SKM-1 (cell line): ENCODE measurements at regions not wholly inside any gene's neighbourhood (a gene's known extent, or its start where the extent isn't known, plus 50 kb on each side); places are given as distances from the start of the nearest gene placed in this dataset.

Experiments used
- DNase-seq: peaks from one replicate; lab custom pipeline; 2025; ENCODE audit not compliant: unreplicated experiment; lab: John Stamatoyannopoulos, UW

DNA sequence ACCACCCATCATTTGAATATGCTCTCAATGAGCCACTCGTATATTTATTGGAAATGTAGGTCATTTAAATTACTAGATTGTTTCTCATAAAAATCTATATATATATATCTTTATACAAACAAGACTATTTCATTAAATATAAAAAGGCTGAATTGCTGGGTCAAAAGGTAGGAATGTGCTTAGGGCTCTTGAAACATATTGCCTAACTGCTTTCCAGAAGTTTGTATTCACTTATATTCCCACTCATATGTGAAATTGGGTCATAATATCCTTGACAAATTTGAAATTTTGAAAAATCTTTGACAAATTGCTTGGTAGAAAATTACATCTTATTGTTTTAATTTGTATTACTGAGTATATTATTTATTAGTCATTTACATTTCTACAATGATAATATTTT is 999.8 kb upstream of the CDH2 start:
- DNase-seq, result no peak

DNA sequence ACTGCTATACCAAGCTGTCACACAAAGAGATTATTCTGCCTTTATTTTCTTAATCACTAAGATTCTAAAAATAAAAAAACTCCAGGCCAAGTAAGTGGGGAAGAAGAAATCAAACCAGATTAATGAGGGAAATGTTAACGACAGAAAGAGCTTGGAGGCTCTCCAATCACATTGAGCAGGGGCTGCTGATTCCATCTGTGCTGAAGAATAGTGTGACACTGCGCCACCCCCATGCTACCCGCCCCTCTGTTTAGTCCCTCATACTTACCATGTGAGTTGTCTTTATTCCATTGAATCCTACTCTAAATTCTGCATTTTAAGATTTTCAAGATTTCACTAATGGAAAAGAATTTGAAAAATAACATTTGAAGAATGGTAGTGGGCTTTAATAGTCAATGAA is 998.0 kb upstream of the CDH2 start:
- no peak for DNase-seq

DNA sequence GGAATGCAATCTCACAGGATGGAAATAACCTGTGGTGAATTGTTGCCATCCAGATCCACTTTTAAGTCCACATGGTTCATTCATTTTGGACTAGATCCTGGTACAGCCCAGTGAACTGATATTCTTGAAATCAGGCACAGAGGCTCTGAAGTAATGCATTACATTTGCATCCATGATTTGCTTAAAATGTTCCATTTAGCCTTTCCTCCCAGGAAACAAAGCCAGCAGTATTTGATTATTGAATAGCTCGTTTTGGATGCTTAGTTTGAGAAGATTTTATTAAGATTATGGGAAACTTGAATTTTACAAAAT is 995.8 kb upstream of the CDH2 start:
- DNase-seq, result no peak

DNA sequence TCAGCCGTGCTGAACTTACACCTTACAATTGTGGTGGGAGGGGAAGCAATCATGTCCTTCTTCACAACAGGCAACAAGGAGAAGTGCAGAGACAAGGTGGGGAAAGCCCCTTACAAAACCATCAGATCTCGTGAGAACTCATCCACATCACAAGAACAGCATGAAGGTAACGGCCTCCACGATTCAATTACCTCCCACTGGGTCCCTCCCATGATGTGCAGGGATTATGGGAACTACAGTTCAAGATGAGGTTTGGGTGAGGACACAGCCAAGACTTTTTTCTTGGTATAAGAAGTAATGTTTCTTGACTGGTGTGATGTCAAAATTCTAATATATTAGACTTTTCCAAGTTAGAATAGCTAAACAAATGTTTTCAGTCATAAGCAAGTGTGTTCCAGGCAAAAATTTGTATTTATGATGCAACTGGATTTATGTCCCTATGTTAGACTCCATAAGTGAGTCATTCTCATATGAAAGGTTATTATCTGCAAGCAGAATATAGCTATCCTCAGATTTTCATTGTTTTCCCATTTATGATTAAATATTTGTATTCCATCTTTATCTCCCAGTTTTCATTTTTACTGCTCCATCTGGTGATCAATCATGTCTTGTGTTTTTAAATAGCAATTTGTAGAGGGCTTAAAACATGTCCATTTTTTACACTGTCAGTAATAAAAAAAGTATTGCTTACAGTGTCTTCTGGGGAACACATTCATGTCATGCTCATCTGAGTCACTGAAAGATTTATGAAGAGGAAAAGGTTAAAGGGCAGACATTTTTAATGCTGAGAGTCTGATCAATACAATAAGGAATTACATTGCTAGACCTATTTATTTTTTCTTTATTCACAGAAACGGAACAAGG is 995.2 kb upstream of the CDH2 start:
- no peak for DNase-seq

DNA sequence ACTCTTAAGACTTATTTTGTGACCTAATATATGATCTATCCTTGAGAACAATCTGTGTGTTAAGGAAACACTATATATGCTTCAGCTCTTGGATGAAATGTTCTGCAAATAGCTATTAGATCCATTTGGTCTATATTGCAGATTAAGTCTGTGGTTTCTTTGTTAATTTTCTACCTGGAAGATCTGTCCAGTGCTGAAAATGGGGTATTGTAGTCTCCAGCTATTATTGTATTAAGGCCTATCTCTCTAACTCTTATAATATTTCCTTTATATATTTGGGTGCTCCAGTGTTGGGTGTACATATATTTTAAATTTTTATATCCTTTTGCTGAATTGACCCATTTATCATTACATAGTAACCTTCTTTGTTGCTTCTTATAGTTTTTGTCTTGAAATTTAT is 992.7 kb upstream of the CDH2 start:
- no peak for DNase-seq

DNA sequence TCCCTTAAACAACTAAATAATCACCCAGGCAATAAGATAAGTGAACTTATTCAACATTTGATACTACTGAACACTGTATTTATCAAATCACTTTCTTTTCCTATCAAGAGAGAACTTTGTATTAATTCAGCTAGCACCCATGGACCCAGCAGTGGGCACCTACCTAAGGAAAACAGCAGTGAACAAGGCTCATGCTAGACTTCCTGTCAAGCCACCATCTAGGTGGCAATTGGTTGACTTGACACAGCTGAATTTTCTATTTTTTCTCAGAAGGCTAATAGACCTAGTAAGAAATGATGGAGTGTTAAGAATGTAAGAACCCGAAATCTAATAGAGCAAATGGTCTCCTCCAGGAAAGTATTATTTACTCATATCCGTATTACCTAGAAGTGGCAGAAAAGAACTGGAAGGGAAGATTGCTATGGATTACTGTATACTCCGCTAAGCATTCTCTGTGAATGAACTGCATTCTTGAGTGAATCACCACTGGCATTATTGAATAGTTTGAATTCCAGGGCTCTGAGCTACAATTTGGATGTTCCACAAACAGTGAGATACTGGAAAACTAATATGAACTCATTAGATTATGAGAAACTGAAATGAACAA is 988.2 kb upstream of the CDH2 start:
- DNase-seq, result no peak

DNA sequence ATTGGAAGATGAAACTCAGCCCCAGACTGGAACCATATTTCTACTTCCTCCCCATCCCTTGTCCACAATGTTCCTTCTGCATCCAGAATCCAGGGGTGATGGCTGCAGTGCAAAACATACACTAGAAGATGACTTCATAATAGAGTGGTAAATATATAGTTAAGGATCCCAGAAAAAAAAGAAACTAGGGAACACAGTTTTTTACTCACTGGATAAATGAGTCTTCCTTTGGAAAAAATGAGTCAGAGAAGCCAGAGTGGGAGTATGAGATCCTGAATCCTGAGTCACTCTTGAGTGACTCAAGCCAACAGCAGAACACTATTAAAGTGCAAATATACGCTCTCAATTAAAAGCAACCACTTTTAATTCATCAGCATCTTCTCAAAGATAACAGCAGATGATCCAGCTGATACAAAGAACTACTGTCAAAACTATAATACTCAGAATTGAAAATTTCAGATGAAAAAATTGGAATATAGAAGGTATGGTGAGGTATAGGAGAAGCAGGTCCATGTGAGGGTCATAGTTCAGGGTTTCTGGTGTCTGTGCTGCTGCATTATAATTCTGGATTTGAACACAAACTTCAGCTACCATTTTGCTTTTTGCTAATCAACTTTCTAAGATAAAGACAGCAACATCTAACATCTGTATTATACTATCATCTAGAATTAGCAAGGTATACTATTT is 987.2 kb upstream of the CDH2 start:
- DNase-seq, result no peak

DNA sequence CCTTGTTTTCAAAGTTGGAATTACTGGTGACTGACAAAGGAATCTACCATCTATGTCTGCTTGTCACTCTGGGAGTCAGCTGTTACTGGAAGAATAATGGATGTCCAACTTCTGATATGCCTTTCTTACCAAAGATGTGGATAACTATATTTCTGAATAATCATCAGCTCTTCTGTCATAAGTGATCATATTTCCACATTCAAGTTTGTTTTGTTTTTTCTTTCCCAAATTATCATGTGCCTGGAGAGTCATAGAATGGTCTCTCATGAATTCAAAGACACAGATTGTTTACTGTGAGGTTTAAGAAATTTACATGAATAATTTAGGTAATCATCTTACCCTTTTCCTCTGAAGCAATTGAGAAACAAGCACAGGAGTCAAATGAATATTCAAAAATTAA is 986.7 kb upstream of the CDH2 start:
- DNase-seq, result no peak

DNA sequence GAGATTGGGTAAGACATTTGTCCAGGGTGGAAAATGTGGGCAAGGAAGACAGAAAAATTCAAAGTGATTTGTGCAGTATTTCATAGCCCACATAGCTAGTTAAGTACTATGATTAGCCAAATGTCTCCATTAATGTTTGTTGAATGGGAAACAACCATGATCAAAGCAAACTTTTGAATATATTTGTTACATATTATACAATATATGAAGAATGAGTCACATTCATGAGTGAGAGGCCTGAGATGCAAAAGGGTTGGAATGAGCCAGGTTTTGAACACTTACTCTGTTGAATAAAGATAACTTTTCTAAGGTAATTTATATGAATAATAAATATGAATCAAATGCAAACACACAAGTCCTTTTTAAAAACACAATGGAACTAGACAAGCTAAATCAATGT is 984.5 kb upstream of the CDH2 start:
- no peak for DNase-seq

DNA sequence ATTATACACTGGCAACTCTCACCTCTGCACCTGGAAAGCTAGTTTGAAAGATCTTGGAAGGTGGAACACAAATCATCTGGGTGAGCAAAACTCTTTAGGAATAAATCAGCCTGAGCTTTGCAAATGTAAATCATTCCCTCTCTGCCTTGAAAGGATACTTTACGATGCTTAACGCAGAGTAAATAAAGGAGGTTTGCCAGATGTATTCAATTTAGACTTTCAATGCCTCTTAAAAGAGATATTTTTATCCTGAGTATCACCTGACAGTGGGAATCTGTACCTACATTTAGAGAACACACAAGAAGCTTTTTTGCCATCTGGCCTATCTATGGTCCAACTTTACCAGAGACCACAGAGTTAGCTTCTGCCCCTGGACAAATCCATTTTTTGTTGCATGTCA is 983.2 kb upstream of the CDH2 start:
- no peak for DNase-seq

DNA sequence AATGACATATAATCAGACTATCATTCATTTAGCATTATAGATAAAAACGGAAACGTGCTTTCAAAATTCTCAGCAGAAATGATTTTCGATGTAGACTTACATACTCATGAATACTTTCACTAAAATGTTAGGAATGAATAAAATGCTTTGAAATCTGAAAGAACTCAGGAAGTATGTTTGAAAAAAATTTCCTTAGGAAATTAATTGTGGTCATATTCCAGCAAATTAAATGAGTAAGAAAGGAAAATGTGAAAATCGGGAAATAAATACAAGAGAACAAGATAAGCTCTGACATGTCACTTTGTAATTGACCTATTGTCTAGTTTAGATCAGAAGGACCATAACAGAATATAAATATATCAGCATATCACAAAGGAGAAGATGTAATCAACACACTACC is 981.0 kb upstream of the CDH2 start:
- DNase-seq, result no peak

DNA sequence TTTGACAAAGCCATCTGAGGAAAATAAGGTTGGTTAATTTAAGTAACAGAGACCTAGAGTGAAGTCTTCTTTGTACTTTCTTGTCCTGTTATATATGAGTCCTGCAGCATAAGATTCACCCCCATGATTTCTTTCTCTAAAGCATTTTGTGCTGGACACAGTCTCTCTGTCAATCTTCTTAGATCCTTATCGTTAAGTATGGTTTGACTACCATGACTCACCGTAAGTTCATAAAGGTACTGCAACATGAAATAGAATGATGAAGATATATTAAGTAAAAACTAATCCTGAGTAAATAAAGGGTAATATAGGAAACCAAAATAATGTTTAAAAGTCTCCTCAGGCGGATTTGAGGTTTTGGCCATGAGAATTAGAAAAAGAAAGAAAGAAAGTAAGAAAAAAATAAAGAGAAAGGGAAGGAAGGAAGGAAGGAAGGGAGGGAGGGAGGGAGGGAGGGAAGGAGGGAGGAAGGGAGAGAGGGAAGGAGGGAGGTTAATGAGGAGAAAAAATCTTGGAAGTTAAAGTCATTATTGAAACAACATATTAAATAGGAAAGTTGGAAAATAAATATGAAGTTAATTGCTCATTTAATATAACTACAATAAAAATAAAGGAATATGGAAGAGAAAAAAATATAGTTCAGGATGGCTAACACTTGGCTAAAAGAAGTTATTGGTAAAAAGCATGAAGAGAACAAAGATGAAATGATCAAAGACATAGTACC is 980.3 kb upstream of the CDH2 start:
- DNase-seq, result no peak

DNA sequence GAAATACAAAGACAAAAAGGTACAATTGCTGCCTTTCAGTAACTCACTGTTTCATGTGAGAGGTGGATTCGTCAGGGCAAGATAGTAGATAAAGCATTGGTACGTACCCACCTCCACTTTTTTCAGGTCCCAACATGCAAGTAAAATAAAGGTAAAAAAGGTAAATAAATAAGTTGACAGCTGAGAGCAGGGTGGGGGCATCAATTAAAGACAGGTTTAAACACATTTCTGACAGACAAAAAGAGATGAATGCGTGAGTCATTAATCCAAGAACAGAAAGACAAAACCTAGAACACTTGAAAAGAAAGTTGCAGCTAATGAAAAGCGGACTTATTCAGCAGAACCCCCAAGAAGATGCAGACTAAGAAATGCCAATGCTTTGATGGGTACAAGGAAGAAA is 979.6 kb upstream of the CDH2 start:
- no peak for DNase-seq

DNA sequence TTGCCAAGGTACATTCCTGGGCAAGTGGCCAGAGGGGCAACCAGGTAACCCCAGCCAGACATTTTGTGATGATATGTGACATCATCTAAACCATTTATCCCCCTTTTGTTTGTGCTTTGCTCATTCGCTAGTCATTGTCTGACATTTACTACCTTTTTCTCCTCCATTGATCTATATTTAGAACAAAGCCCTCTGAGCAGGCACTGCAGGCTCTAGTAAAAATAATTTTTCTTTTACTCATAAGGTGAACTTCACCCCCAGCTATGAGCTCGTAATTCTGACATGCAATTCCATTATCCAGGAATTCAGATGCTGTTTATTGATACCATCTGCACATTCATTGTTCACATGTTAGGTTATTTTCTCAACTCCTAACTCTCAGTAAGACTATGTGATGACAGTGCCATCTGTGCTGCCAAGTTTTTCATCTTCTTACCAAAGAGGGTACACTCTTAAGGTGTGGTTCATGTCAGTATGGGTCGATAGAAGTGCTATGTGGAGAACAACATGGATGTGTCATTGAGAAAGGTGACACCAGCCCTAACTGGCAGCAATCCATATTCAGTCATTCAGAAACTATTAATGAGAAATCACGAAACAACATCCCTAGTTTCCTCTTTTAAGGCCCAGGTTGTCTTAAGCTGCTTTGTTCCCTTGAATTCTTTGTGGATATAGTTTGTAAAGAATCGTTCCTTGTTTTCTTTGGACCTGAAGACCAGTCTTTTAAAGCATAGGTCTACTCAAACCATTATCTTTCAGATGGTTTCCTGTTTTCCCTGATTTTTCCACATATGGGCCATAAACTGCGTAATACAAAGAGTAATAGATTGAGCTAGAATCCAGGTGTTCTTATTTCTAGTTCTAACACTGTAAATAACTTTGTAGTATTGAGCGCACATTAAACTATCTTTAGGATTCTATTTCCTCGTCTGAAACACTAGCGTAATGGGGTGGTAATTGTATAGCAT is 978.1 kb upstream of the CDH2 start:
- DNase-seq, result no peak

DNA sequence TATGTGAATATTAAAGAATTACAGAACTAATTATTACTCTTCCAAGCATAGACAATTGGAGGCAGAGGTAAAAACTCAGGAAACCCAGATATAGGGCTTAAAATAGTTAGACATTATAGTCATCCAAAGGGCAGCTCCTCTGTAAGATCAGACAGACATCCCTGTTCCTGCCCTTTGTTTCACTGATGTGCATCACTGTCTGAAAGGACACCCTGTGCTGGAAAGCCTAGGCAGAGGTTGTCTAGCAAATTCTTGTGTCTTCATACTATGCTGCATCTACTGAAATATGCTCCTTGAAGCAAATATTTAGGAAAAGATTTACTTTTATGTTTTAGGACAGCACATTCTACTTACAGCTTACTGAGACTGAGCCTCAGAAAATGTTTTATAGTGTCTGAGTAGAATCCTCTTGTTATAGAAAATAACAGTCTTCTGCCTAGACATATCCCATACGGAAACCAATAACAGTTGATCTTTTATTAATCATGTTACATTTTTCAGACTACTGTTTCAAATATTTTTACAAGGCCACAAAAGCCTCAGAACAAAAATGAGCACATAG is 977.3 kb upstream of the CDH2 start:
- DNase-seq, result no peak

DNA sequence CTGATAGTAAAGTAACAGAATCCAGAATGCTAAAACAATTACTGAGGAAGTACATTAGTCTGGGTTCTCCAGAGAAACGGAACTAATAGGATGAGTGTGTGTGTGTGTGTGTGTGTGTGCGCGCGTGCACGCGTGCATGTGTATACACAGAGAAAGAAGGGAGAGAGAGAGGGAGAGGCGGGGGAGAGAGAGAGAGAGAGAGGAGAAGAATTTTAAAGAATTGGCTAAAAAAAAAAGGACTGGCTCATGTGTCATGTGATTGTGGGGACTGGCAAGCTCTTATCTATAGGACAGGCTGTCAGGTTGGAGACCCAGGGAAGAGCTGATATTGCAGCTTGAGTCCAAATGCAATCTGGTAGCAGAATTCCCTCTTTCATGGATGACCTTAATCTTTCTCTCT is 976.2 kb upstream of the CDH2 start:
- no peak for DNase-seq

DNA sequence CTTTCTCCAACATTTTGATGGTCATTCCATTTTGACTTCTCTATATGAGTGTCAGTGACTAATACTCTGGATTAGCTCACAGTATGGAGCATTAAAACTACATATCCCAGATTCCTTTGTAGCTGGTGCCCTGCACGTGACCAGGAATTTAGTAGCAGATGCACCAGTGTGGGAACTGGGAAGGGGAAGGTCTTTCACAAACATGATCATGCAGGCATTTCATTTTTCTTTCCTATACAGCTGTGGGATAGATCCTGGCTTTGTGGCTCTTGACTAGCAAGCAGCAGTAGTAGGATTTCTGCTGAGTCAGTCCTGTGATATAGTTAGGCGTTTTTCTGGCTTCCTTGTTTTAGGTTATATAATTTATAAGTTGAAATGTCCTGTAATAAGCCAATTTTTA is 971.0 kb upstream of the CDH2 start:
- no peak for DNase-seq

DNA sequence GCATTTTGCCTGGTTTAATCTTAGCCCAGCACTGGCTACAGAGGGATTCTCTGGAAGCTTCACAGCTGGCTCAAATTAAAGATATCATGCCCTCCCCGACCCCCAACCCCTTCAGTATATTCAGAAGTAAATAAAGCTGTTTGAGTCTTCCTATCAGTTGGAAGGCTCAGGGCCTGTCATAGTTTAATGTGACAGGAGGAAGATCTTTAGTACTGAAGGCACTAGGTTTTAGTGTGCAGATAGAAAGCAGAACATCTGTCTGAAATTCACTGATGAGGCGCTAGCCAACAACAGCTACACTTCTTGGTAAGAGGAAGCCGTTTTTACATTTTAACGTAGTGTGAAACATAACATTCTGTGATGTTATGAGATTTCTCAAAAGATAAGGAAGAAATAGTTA is 969.1 kb upstream of the CDH2 start:
- no peak for DNase-seq

DNA sequence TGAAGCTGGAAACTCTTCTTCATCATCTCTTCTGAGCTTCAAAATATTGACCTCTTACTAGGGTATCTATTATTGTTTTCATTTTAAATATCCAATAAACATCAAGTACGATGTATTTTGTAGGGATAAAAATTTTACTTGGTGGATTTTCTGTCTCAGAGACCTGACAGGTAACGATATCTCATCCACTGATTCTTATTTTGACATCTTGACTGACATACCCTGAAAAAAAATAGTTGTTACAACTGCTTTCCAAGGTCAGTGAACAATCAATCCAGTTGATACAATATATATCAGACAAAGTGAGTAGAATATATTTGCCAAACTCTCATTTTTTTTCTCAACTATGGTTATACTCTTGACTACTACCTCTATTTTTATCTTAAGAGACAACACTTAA is 963.7 kb upstream of the CDH2 start:
- DNase-seq, result no peak

DNA sequence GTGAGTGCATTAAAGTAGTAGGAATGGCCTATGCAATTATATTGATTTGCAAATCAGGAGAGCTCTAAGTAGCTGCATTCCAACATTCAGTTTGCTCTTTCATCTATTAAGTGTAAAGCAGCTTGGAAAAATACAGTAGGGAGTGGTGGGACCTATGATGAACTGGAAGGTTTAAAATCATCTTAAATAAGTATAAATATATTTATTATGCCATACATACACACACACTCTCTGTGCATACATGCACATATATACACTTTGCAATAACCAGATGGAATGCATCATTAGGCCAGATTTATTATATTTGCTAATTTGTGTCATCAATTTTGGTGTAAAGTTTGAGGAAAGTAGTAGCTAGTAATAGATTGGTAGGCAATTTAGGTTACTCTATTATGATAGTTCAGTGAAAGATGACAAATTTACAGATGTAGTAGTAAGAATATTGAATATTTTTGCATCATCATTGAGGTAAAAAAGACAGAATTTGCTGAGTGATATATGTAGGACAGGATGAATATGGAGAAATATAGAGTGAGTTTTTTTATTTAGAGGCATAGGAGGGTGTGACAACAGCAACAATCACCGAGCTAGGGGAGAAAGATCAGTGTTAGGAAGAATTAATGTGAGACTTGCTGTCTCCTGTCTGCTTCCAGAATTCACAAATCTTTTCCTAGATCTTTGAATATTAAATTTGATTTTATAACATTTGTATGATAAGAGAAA is 961.0 kb upstream of the CDH2 start:
- no peak for DNase-seq
